Vagina (tissue), 2 donors: ENCODE measurements at regions not wholly inside any gene's neighbourhood (a gene's known extent, or its start where the extent isn't known, plus 50 kb on each side); places are given as distances from the start of the nearest gene placed in this dataset.

Experiments used
- POLR2A ChIP-seq, 2 donors: fragments of 450-650 bp; IDR thresholded peaks; one replicate each; pipeline ENCODE4 v1.6.1; 2017; ENCODE audit warnings: antibody characterized with exemption in 2 of 2, mild to moderate bottlenecking in 2 of 2, moderate library complexity in 2 of 2
- POLR2AphosphoS5 ChIP-seq, 2 donors: sonication (generic); formaldehyde crosslinking; IDR thresholded peaks; one replicate each; pipeline ENCODE4 v1.9.0; 2017; ENCODE audit warnings: antibody characterized with exemption in 2 of 2, mild to moderate bottlenecking in 2 of 2, low read depth in 1 of 2; ENCODE audit not compliant: insufficient read depth in 1 of 2
- TF ChIP-seq, protein P1 (sequence below), 3 experiments: fragments of 450-650 bp in 2 of 3; fragments of 200-600 bp in 1 of 3; sonication (generic) in 1 of 3; IDR thresholded peaks; one replicate each; pipeline ENCODE4 v1.5.1; 2017 to 2019; ENCODE audit warnings: antibody characterized with exemption in 3 of 3, mild to moderate bottlenecking in 2 of 3, moderate library complexity in 2 of 3

DNA sequence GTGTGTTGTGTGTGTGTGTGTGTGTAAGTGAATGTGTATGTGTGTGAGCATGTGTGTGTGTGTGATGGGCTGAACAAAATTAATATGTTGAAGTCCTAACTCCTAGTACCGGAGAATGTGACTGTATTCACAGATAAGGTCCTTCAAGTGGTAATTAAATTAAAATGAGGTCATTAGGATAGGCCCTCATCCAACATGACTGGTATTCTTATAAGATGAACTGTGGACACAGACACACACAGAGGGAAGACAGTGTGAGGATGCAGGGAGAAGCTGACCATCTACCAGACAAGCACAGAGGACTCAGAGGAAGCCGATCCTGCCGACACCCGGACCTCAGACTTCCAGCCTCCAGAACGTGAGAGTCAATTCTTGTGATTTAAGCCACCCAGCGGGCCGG is 91.2 kb upstream of the PGBD5 start:
- TF ChIP-seq, protein P1, sequence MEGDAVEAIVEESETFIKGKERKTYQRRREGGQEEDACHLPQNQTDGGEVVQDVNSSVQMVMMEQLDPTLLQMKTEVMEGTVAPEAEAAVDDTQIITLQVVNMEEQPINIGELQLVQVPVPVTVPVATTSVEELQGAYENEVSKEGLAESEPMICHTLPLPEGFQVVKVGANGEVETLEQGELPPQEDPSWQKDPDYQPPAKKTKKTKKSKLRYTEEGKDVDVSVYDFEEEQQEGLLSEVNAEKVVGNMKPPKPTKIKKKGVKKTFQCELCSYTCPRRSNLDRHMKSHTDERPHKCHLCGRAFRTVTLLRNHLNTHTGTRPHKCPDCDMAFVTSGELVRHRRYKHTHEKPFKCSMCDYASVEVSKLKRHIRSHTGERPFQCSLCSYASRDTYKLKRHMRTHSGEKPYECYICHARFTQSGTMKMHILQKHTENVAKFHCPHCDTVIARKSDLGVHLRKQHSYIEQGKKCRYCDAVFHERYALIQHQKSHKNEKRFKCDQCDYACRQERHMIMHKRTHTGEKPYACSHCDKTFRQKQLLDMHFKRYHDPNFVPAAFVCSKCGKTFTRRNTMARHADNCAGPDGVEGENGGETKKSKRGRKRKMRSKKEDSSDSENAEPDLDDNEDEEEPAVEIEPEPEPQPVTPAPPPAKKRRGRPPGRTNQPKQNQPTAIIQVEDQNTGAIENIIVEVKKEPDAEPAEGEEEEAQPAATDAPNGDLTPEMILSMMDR (IDR thresholded peaks at IDR 0.05), result no peak
- TF ChIP-seq POLR2A (IDR thresholded peaks at IDR 0.05), result no peak
- TF ChIP-seq POLR2AphosphoS5 (IDR thresholded peaks at IDR 0.05; ENCODE audit: insufficient read depth in 1 of 2, low read depth in 1 of 2), result no peak
